ENCODE measurements at regions not wholly inside any gene's neighbourhood (a gene's known extent, or its start where the extent isn't known, plus 50 kb on each side); places are given as distances from the start of the nearest gene placed in this dataset.

- Mint-ChIP-seq H3K9me3 (no peaks in the 10 kb centered on the region), H3K27me3 (peaks cover 8% of the 10 kb centered on the region), H3K4me3 (no peak overlapping the region), H3K27ac (no peak overlapping the region), H3K4me1 (no peaks in the 10 kb centered on the region), H3K36me3 (ENCODE audit: low read depth) (no peaks in the 10 kb centered on the region)
- DNase-seq = no peak
- intact Hi-C loops (cut with micrococcal nuclease) = no loop called here
These were observed 166.9 kb downstream of the SEC14L1 start for GRCh38 chr17:77307479-77308198.

GRCh38 chr17:77308861-77309726 lies 168.3 kb downstream of the SEC14L1 start:
- intact Hi-C loops (cut with micrococcal nuclease) = no loop called here
- Mint-ChIP-seq H3K27ac (no peak overlapping the region), H3K36me3 (ENCODE audit: low read depth) (no peaks in the 10 kb centered on the region), H3K9me3 (no peaks in the 10 kb centered on the region), H3K4me1 (no peaks in the 10 kb centered on the region), H3K27me3 (peaks cover 8% of the 10 kb centered on the region), H3K4me3 (no peak overlapping the region)
- no peak for DNase-seq

DNA sequence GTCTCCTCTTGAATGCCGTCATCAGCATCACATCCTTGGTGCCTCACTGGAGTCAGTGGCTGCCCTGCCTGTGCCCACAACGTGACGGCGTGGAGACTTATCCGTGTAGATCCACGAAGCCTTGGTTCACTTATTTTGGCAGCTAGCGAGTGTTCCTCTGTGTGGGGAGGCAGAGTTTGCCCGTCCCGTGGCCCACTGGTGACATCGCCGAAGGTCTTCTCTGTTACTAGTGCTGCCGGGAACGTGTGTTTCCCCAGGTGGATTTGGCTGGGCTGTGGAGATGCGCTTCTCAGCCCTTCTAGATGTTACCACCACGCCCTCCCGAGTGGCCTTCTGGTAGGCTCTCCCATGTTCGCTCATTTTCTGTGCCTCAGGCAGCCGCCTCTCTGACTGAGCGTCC lies 169.6 kb downstream of the SEC14L1 start:
- Mint-ChIP-seq H3K4me1 (no peaks in the 10 kb centered on the region), H3K4me3 (no peak overlapping the region), H3K9me3 (no peaks in the 10 kb centered on the region), H3K27me3 (peaks cover 8% of the 10 kb centered on the region), H3K36me3 (ENCODE audit: low read depth) (no peaks in the 10 kb centered on the region), H3K27ac (no peak overlapping the region)
- no peak for DNase-seq
- intact Hi-C loops (cut with micrococcal nuclease) = no loop called here

DNA sequence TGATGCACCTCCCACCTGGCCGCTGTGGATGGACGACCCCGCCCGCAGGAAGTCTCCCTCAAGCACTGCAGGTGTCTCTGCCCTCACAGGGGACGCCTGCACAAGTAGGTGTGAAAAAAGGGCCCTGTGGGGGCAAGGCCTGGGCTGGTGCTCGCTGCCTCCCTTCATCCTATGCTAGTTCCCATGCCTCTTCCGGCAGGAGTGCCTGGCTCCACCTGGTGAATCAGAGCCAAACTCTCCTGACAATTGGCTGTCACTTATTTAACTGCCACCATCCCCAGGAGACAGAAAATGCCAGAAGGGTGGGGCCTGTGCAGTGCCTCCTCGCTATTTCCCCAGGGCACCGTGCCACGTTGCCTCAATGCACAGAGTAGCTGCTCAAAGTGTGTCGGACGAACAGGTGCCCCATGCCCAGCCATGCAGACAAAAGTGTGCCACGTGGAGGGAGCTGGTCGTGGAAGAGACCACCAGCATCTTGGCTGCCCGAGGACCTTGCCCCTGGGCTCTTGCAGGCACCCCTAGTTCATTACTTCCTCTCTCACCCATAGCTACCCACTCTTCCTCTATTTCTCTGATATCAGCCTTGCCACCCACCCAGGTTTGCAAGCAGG lies 170.7 kb downstream of the SEC14L1 start:
- intact Hi-C loops (cut with micrococcal nuclease) = no loop called here
- Mint-ChIP-seq H3K9me3 (no peaks in the 10 kb centered on the region), H3K36me3 (ENCODE audit: low read depth) (no peaks in the 10 kb centered on the region), H3K27me3 (peaks cover 7% of the 10 kb centered on the region), H3K4me1 (no peaks in the 10 kb centered on the region), H3K27ac (no peak overlapping the region), H3K4me3 (no peak overlapping the region)
- no peak for DNase-seq

- no peak for DNase-seq
- Mint-ChIP-seq H3K4me3 (no peak overlapping the region), H3K27ac (no peak overlapping the region), H3K27me3 (peaks cover 5% of the 10 kb centered on the region), H3K9me3 (no peaks in the 10 kb centered on the region), H3K36me3 (ENCODE audit: low read depth) (no peaks in the 10 kb centered on the region), H3K4me1 (no peaks in the 10 kb centered on the region)
- intact Hi-C loops (cut with micrococcal nuclease) = no loop called here
These were observed 171.4 kb downstream of the SEC14L1 start for GRCh38 chr17:77312061-77312701.

- Mint-ChIP-seq H3K36me3 (ENCODE audit: low read depth) (no peaks in the 10 kb centered on the region), H3K27ac (no peak overlapping the region), H3K4me1 (no peaks in the 10 kb centered on the region), H3K4me3 (no peak overlapping the region), H3K9me3 (no peaks in the 10 kb centered on the region), H3K27me3 (peaks cover 5% of the 10 kb centered on the region)
- no peak for DNase-seq
- intact Hi-C loops (cut with micrococcal nuclease) = no loop called here
These were observed 172.2 kb downstream of the SEC14L1 start for GRCh38 chr17:77312786-77313599.

DNA sequence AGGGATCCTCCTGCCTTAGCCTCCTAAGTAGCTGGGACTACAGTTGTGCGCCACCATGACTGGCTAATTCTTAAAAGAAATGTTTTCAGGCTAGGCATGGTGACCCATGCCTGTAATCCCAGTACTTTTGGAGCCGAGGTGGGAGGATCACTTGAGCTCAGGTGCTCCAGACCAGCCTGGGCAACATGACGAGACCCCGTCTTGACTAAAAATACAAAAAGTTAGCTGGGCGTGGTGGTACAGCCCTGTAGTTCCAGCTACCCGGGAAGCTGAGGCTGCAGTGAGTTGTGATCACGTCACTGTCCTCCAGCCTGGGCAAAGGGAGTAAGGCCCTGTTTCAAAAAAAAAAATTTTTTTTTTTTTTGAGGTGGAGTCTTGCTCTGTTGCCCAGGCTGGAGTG lies 173.1 kb downstream of the SEC14L1 start:
- Mint-ChIP-seq H3K9me3 (no peaks in the 10 kb centered on the region), H3K27ac (no peak overlapping the region), H3K36me3 (ENCODE audit: low read depth) (no peaks in the 10 kb centered on the region), H3K4me3 (no peak overlapping the region), H3K27me3 (peaks cover 5% of the 10 kb centered on the region), H3K4me1 (peaks cover 2% of the 10 kb centered on the region)
- intact Hi-C loops (cut with micrococcal nuclease) = no loop called here
- DNase-seq = no peak

GRCh38 chr17:77314601-77315000 lies 173.8 kb downstream of the SEC14L1 start:
- Mint-ChIP-seq H3K9me3 (no peaks in the 10 kb centered on the region), H3K4me3 (no peak overlapping the region), H3K36me3 (ENCODE audit: low read depth) (no peaks in the 10 kb centered on the region), H3K27me3 (peaks cover 5% of the 10 kb centered on the region), H3K4me1 (peaks cover 10% of the 10 kb centered on the region), H3K27ac (no peak overlapping the region)
- DNase-seq = no peak
- intact Hi-C loops (cut with micrococcal nuclease) = no loop called here

GRCh38 chr17:77315010-77315409 lies 174.2 kb downstream of the SEC14L1 start:
- peaks cover 5% of the 10 kb centered on the region for H3K27me3 Mint-ChIP-seq
- no peaks in the 10 kb centered on the region for H3K9me3 Mint-ChIP-seq
- H3K4me3 Mint-ChIP-seq = no peak overlapping the region
- intact Hi-C loops (cut with micrococcal nuclease) = no loop called here
- no peak overlapping the region for H3K27ac Mint-ChIP-seq
- H3K4me1 Mint-ChIP-seq = peaks cover 12% of the 10 kb centered on the region
- no peak for DNase-seq
- H3K36me3 Mint-ChIP-seq (ENCODE audit: low read depth) = no peaks in the 10 kb centered on the region

GRCh38 chr17:77315551-77316190 lies 174.9 kb downstream of the SEC14L1 start:
- intact Hi-C loops (cut with micrococcal nuclease) = no loop called here
- DNase-seq = no peak
- Mint-ChIP-seq H3K27ac (no peak overlapping the region), H3K9me3 (no peaks in the 10 kb centered on the region), H3K36me3 (ENCODE audit: low read depth) (no peaks in the 10 kb centered on the region), H3K4me1 (peaks cover 17% of the 10 kb centered on the region), H3K4me3 (no peak overlapping the region), H3K27me3 (peaks cover 4% of the 10 kb centered on the region)

DNA sequence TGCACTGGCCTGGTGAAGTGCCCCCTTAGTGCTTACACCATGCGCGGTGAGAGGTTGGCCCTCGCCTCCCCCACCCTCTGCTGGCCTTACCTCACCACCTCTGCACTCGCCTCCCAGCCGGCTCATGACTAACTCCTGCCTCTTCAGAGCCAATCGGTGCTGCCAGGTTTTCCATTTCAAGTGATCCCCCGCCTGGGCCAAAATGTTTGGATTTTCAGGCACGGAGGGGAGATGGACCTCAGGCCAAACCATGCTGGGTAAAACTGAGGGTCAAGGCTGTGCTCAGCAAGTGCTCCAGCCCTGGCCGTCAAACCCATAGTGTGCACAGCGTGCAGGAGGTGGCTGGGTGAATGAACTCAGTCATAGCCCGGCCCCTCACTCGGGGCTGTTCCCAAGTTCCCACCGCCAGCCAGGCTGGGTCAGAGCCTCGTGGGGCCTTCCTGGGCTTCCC lies 175.4 kb downstream of the SEC14L1 start:
- Mint-ChIP-seq H3K9me3 (no peaks in the 10 kb centered on the region), H3K4me1 (peaks cover 18% of the 10 kb centered on the region), H3K27ac (no peak overlapping the region), H3K27me3 (peaks cover 2% of the 10 kb centered on the region), H3K4me3 (no peak overlapping the region), H3K36me3 (ENCODE audit: low read depth) (no peaks in the 10 kb centered on the region)
- no peak for DNase-seq
- intact Hi-C loops (cut with micrococcal nuclease) = no loop called here

- H3K4me3 Mint-ChIP-seq = no peak overlapping the region
- H3K36me3 Mint-ChIP-seq (ENCODE audit: low read depth) = no peaks in the 10 kb centered on the region
- intact Hi-C loops (cut with micrococcal nuclease) = no loop called here
- no peak overlapping the region for H3K27ac Mint-ChIP-seq
- DNase-seq = no peak
- H3K4me1 Mint-ChIP-seq = peaks cover 18% of the 10 kb centered on the region
- no peaks in the 10 kb centered on the region for H3K27me3 Mint-ChIP-seq
- H3K9me3 Mint-ChIP-seq = no peaks in the 10 kb centered on the region
These were observed 175.9 kb downstream of the SEC14L1 start for GRCh38 chr17:77316651-77317050.

Measured in activated CD4-positive, alpha-beta T cell treated with anti-CD3 and anti-CD28 coated beads, Interleukin-2, amount 10 ng/mL, durations not matched to agents 24 days and 14 days (primary cell).